AG10803 (cell line): ENCODE measurements at regions not wholly inside any gene's neighbourhood (a gene's known extent, or its start where the extent isn't known, plus 50 kb on each side); places are given as distances from the start of the nearest gene placed in this dataset.
"Not testable (repeated sequence)": the region's sequence is repeated elsewhere in the genome, so short reads cannot be mapped to it uniquely, and the experiment has no call there.

ENCODE experiments used
- DNase-seq: peaks from one replicate; pipeline ENCODE4 v3.0.0; 2010; ENCODE audit warnings: low read depth
- H3K4me3 ChIP-seq: 2 replicates; pipeline ENCODE4 v1.5.1; 2011; ENCODE audit warnings: mild to moderate bottlenecking, low read length, control low read depth
- TF ChIP-seq, protein P1 (sequence below): conservative IDR thresholded peaks from 2 replicates; pipeline ENCODE4 v1.5.1; 2011; ENCODE audit warnings: mild to moderate bottlenecking, low read length, control low read depth, inconsistent platforms

DNA sequence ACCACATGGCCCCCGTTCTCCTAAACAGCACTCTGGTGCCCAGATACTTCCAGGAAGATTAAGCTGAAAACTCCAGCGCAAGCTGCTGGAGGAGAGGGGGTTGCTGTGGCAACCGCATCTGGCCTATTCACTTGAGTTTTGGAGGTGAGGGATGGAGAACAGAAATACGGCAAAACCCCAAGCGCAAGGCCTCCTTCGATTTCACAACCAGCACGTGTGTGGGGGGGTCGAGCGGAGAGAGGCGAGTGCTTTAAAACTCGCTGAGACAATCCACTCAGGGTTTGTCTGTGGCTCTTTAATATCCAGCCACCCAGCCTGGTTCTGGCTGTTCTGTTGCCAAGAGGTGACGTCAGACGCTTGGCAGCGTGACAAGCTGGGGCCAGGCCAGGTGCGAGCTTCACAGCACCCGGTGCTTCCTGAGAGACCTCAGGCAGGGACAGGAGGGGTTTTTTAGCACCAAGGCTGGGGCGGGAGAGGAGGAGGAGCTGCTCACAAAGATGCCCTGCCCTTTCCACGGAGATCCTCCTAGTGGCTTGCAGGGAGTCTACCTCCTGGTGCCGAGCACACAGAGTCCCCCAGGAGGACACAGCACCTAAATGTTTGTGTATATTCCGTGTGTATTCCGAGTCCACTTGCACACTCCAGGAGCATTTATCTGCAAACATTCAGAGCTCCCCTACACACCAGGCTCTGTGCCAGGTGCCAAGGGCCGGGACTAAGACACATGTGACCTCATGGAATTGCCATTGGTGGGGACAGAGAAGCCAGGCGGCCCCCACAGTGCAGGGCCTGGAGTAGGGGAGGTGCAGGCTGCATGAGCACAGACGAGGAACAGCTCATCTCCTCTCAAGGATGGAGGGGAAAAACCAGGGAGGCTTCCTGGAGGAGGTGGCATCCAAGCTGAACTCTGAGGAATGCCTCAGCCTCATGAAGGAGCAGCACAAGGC lies 194.6 kb downstream of the OLFM1 start:
- DNase-seq: peak; percentile 11
- TF ChIP-seq, protein P1, sequence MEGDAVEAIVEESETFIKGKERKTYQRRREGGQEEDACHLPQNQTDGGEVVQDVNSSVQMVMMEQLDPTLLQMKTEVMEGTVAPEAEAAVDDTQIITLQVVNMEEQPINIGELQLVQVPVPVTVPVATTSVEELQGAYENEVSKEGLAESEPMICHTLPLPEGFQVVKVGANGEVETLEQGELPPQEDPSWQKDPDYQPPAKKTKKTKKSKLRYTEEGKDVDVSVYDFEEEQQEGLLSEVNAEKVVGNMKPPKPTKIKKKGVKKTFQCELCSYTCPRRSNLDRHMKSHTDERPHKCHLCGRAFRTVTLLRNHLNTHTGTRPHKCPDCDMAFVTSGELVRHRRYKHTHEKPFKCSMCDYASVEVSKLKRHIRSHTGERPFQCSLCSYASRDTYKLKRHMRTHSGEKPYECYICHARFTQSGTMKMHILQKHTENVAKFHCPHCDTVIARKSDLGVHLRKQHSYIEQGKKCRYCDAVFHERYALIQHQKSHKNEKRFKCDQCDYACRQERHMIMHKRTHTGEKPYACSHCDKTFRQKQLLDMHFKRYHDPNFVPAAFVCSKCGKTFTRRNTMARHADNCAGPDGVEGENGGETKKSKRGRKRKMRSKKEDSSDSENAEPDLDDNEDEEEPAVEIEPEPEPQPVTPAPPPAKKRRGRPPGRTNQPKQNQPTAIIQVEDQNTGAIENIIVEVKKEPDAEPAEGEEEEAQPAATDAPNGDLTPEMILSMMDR: no peak
- no peak overlapping the region for H3K4me3 ChIP-seq

DNA sequence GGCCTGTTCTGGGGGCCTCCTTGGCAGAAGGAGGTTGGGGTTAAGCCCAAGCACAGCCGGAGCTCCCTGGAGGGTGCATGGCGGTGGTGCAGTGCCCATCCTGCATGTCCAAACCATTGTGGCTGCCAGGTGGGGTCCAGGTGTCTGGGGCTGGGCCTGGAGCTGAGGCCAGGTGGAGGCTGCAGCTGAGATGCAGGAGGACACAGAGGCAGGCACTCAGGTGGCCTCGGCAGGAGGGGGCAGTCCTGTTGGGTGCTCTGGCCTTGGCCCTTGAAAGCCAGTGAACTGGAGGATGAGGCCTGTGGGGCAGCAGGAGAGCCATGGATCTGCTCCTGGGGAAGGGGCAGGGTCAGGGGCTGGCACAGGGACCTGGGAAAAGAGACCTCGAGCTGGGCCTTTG lies 195.3 kb downstream of the OLFM1 start:
- TF ChIP-seq, protein P1: no peak
- H3K4me3 ChIP-seq: no peak overlapping the region
- no peak for DNase-seq

DNA sequence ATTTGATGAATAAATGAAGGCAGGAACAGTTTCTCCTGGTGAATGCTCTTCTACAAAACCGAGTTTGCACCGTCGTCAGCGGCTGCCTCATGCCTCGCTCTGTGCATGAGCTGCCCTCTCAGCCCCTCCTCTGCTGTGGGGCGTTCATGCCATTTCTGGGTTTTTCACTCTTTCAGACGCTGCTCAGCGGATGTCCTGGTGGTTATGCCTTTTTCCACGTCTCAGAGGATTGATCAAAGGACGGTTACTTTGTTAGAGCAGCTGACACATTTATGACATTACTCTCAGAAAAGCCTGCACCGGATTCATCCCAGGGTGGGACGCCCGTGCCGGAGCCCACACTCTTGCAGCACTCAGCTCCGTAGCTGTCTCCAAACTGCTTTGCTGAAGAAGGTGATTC lies 195.9 kb upstream of the PPP1R26 start:
- DNase-seq: no peak
- TF ChIP-seq, protein P1: no peak
- no peak overlapping the region for H3K4me3 ChIP-seq

DNA sequence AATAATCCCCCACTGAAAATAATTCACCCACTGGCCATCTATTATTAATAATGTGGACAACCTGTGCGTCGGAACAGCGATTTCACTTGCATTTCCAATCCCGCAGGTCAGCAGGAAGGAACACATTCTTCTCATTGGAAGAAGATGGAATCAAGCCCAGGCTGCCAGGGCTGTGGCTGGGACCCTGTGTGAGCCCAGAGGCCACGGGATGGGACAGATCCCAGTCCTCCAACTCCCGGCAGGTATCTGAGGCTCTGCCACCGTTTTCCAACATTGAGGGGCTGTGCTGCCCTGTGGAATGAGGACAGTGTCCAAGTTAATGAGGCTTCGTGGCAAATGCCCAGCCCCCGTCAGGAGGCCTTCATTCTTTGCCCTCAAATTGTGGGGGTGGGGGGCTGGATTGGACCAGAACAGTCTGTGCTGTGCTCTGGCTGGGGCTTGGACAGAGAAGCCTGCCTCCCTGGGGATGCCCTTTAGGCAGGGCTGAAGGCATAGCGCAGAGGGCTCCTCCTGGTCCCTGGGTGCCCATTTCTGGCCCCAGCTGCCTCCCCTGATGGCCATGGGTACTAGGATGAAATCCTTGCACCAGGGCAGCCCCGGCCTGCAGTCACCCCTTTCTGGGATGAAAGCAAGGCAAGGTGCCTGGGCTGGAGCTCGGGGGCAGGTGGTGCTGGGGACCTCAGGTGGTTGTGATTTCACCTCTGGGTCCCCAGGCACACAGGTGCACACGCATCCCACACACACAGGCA lies 195.0 kb upstream of the PPP1R26 start:
- H3K4me3 ChIP-seq: no peak overlapping the region
- no peak for DNase-seq
- TF ChIP-seq, protein P1: no peak

DNA sequence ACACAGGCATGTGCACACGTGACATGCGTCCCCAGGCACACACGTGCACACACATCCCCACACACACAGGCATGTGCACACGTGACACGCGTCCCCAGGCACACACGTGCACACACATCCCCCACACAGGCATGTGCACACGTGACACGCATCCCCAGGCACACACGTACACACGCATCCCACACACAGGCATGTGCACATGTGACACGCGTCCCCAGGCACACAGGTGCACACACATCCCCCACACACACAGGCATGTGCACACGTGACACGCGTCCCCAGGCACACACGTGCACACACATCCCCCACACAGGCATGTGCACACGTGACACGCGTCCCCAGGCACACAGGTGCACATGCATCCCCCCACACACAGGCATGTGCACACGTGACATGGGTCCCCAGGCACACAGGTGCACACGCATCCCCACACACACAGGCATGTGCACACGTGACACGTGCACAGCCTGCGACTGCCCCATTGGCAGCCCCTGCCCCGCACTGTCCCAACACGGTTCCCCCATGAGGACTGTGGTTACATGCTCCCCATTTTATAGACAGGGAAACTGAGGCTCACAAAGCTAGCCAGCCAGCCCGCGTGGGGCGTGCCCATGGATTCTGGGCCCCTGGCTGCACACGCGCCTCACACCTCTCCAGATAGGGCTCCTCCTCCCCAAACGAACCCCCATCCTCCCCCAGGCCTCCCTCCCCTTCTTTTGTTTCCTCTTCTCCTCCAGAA lies 193.2 kb upstream of the PPP1R26 start:
- DNase-seq, H3K4me3 ChIP-seq: not testable (repeated sequence)

DNA sequence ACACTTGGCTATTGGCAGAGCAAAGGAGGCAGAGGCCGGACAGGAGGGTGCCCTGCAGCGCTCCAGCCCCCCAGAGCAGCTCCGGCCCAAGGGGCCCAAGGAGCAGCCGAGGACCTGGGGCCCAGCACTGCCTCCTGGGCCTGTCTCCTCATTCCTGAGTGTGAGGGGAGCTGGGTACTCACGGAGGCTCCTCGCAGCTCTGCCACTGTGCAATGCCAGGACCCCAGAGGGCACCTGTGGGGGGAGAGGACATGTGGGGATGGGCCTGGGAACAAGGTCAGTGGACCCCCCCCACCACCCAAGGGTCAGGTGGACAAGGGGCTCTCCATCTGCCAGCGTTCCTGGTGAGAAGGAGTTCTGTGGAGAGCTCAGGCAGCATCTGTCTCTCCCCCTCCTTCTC lies 192.6 kb upstream of the PPP1R26 start:
- TF ChIP-seq, protein P1: no peak
- no peak overlapping the region for H3K4me3 ChIP-seq
- no peak for DNase-seq

DNA sequence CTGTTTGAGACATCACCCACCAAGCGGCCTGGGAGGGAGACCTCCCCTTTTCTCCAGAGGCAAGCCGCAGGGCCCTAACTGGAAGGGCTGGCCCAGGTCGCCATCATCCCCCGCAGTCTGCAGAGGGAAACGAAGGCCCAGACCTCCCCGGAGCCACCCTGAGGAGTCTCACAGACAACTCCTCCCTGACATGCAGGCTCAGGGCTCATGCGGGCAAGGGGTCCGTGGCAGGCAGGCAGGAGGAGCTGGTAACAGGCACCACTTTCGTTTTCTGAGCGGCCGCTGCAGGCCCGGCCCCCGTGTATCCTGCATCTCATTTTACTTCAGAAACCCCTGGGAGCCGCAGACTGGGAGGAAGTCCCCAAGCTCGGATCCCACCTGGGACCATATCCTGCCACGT lies 192.0 kb upstream of the PPP1R26 start:
- no peak overlapping the region for H3K4me3 ChIP-seq
- TF ChIP-seq, protein P1: no peak
- no peak for DNase-seq
